GM10248 (cell line): ENCODE measurements at regions not wholly inside any gene's neighbourhood (a gene's known extent, or its start where the extent isn't known, plus 50 kb on each side); places are given as distances from the start of the nearest gene placed in this dataset.

ENCODE experiments used
- CTCF ChIA-PET: fragments of 300-600 bp; sonication (Branson Sonifier 250); formaldehyde crosslinking; extraction: SDS; loops from one replicate; lab custom pipeline; 2021; ENCODE audit warnings: antibody characterized with exemption; lab: Yijun Ruan, JAX
- POLR2A ChIA-PET: fragments of 350-650 bp; sonication (Branson Sonifier 250); formaldehyde crosslinking; extraction: SDS; loops from one replicate; lab custom pipeline; 2020; ENCODE audit warnings: antibody characterized with exemption; lab: Yijun Ruan, JAX
- DNase-seq: peaks from one replicate; pipeline ENCODE4 v3.0.0; 2012; ENCODE audit errors: extremely low spot score
- TF ChIP-seq, protein P1 (sequence below): IDR thresholded peaks from 2 replicates; pipeline ENCODE4 v1.5.1; 2012; ENCODE audit warnings: mild to moderate bottlenecking, low read depth; ENCODE audit errors: extremely low read depth, missing control alignments, control extremely low read depth

GRCh38 chr11:97963528-97964331, 1057.0 kb upstream of the CNTN5 start:
- POLR2A ChIA-PET: no interaction called here
- TF ChIP-seq, protein P1, sequence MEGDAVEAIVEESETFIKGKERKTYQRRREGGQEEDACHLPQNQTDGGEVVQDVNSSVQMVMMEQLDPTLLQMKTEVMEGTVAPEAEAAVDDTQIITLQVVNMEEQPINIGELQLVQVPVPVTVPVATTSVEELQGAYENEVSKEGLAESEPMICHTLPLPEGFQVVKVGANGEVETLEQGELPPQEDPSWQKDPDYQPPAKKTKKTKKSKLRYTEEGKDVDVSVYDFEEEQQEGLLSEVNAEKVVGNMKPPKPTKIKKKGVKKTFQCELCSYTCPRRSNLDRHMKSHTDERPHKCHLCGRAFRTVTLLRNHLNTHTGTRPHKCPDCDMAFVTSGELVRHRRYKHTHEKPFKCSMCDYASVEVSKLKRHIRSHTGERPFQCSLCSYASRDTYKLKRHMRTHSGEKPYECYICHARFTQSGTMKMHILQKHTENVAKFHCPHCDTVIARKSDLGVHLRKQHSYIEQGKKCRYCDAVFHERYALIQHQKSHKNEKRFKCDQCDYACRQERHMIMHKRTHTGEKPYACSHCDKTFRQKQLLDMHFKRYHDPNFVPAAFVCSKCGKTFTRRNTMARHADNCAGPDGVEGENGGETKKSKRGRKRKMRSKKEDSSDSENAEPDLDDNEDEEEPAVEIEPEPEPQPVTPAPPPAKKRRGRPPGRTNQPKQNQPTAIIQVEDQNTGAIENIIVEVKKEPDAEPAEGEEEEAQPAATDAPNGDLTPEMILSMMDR: no peak
- DNase-seq: no peak
- CTCF ChIA-PET: interaction anchor here (0.8 kb wide), 1 partner anchor 9 kb away, joined by 3 read pairs; no protein-coding TSS in a partner anchor

- no peak for DNase-seq
- ChIA-PET CTCF (no interaction called here), POLR2A (no interaction called here)
- TF ChIP-seq, protein P1: no peak
Measured at GRCh38 chr11:97964332-97965004, 1056.3 kb upstream of the CNTN5 start.

GRCh38 chr11:97965849-97966646, 1054.7 kb upstream of the CNTN5 start:
- TF ChIP-seq, protein P1: no peak
- POLR2A ChIA-PET: no interaction called here
- CTCF ChIA-PET: no interaction called here
- DNase-seq: no peak

GRCh38 chr11:97966901-97967300, 1053.8 kb upstream of the CNTN5 start:
- DNase-seq: no peak
- ChIA-PET CTCF (no interaction called here), POLR2A (no interaction called here)
- TF ChIP-seq, protein P1: no peak

DNA sequence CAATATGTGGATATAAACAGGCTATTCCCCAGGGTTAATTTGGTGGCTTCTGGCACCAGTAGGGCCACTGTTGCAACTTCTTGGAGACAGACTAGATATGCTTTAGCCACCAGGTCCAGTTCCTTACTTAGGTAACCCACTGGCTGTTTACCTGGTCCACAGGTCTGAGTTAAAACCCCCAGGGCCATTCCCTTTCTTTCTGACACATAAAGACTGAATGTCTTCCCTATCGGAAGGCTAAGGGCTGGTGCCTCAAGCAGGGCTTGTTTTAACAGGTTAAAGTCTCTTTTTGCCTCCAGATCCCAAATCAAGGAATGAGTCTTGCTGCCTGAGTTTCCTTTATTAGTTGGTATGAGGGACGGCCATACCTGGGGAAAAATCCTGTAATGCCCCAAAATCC, 1052.7 kb upstream of the CNTN5 start:
- TF ChIP-seq, protein P1: no peak
- DNase-seq: no peak
- ChIA-PET CTCF (no interaction called here), POLR2A (no interaction called here)

- TF ChIP-seq, protein P1: no peak
- CTCF ChIA-PET: interaction anchor here (0.9 to 1.0 kb wide), 2 partner anchors 9 to 11 kb away, joined by 3 read pairs; no protein-coding TSS in a partner anchor
- no peak for DNase-seq
- POLR2A ChIA-PET: no interaction called here
Measured at GRCh38 chr11:97972731-97973130, 1048.0 kb upstream of the CNTN5 start.
